ENCODE measurements at regions not wholly inside any gene's neighbourhood (a gene's known extent, or its start where the extent isn't known, plus 50 kb on each side); places are given as distances from the start of the nearest gene placed in this dataset.
"Not testable (repeated sequence)": the region's sequence is repeated elsewhere in the genome, so short reads cannot be mapped to it uniquely, and the experiment has no call there.

DNA sequence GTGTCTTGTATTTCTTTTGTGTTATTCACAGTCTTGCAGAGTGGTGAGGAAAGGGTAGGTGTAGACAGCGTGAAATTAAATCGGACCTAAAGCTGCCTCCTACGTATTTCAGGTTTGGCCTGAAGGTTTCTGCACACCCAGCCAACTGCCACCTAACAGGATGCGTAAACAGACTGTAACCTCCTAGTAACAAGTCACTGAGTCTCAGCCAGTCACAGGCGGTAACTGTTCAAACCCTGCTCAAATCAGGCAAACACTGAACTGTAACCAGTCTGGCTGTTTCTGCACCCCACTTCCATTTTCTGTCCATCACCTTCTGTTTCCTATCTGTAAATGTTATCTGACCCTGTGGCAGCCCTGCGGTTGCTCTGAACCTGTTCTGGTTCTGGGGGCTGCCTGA is 87.1 kb downstream of the ADAMTS15 start:
- Histone ChIP-seq H3K4me1 (no peaks in the 10 kb centered on the region), H3K4me3 (no peak overlapping the region), H3K27me3 (replicated peaks in 1 of 7) (peaks cover 0 to 15% (median 0%) of the 10 kb centered on the region in 7 donors), H3K36me3 (no peaks in the 10 kb centered on the region), H3K9me3 (no peaks in the 10 kb centered on the region), H3K27ac (no peak overlapping the region)
- 38 to 63% (median 51%) methylated on average over 6 of the region's 6 CpGs for WGBS, 5 donors
- TF ChIP-seq POLR2A (IDR thresholded peaks at IDR 0.05) = no peak
- intact Hi-C loops (cut with DNase I; ENCODE audit: low total_unique reads) = no loop called here
- DNase-seq = no peak

DNA sequence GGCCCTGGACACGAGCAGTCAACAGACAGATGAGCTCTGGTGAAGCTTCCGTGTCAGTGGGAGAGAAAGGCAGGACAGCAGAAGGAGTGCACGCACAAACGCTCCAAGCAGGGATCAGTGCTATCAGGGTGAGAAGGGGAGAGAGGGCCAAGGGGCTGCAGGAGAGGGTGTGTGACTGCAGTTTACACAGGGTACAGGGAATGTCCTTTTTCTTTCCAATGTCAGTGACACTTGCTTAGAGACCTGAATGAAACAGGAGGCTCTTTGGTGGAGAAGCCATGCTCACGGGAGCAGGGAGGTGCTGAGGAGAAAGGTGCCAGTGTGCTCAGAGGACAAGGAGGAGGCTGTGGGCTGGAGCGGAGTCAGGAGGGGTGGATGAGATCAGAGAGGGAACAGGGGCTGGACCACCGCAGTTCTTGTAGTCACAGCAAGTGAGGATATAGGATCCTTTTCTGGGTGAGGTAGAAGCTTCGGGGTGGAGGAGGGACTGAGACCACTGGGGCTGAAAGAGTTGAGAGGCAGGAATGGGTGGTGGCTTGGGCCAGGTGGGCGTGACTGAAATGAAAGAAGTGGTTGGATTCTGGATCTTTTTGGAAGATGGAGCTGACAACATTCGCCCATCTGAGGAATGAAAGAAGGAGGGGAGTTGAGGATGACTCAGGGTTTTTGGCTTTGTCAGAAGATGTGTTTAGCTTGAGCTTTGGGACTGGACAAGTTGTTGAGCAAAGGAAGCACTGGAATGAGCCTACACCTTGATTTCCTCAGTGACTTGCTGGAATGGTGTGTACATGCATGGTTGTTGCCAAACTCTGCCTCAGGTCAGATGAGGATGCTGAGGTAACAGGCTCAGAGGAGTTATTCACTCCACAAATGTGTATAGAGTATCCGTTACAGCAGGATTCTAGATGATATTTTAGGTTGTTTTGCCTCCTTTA is 87.9 kb downstream of the ADAMTS15 start:
- TF ChIP-seq, protein P1, sequence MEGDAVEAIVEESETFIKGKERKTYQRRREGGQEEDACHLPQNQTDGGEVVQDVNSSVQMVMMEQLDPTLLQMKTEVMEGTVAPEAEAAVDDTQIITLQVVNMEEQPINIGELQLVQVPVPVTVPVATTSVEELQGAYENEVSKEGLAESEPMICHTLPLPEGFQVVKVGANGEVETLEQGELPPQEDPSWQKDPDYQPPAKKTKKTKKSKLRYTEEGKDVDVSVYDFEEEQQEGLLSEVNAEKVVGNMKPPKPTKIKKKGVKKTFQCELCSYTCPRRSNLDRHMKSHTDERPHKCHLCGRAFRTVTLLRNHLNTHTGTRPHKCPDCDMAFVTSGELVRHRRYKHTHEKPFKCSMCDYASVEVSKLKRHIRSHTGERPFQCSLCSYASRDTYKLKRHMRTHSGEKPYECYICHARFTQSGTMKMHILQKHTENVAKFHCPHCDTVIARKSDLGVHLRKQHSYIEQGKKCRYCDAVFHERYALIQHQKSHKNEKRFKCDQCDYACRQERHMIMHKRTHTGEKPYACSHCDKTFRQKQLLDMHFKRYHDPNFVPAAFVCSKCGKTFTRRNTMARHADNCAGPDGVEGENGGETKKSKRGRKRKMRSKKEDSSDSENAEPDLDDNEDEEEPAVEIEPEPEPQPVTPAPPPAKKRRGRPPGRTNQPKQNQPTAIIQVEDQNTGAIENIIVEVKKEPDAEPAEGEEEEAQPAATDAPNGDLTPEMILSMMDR (IDR thresholded peaks at IDR 0.05 in 8 of 11, conservative IDR thresholded peaks at IDR 0.05 in 3 of 11) = no peak
- TF ChIP-seq POLR2AphosphoS5 (IDR thresholded peaks at IDR 0.05) = no peak
- TF ChIP-seq POLR2A (IDR thresholded peaks at IDR 0.05) = no peak
- no peak overlapping the region for H3K27ac ChIP-seq
- WGBS, 5 donors = 77 to 92% (median 83%) methylated on average over 11 of the region's 11 CpGs
- no peak overlapping the region for H3K4me3 ChIP-seq
- H3K4me1 ChIP-seq = no peaks in the 10 kb centered on the region
- no peaks in the 10 kb centered on the region for H3K36me3 ChIP-seq
- DNase-seq = no peak
- H3K27me3 ChIP-seq (replicated peaks in 1 of 7) = peaks cover 0 to 15% (median 0%) of the 10 kb centered on the region in 7 donors
- H3K9me3 ChIP-seq = no peaks in the 10 kb centered on the region
- intact Hi-C loops (cut with DNase I; ENCODE audit: low total_unique reads) = no loop called here

DNA sequence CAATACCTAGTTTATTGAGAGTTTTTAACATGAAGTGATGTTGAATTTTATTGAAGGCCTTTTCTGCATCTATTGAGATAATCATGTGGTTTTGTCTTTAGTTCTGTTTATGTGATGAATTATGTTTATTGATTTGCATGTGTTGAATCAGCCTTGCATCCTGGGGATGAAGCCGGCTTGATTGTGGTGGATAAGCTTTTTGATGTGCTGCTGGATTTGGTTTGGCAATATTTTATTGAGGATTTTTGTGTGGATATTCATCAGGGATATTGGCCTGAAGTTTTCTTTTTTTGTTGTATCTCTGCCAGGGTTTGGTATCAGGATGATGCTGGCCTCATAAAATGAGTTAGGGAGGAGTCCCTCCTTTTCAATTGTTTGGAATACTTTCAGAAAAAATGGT is 91.2 kb downstream of the ADAMTS15 start:
- H3K27me3 ChIP-seq (replicated peaks in 1 of 7) = peaks cover 0 to 24% (median 0%) of the 10 kb centered on the region in 7 donors
- DNase-seq; intact Hi-C loops (cut with DNase I; ENCODE audit: low total_unique reads); H3K4me3 ChIP-seq; H3K27ac ChIP-seq; H3K36me3 ChIP-seq; H3K4me1 ChIP-seq; H3K9me3 ChIP-seq: not testable (repeated sequence)
- WGBS, 5 donors = 84 to 97% (median 91%) methylated on average over 1 of the region's 1 CpG

DNA sequence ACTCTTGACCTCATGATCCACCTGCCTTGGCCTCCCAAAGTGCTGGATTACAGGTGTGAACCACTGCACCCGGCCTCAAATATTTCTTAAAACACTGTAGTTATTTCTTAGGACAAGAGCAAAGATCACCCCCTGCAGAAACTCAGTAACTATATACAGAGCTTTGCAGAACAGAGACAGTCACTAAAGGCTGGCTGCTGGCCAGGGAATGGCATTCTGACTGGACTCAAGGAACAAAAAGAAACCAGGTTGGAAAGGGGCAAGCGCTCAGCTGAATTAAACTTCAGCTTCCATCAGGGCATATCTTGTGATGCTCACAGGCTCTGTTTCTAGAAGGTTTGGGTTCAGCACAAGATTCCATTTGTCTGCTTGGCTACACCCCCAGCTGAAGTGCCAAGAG is 95.8 kb downstream of the ADAMTS15 start:
- TF ChIP-seq, protein P1 (IDR thresholded peaks at IDR 0.05 in 8 of 11, conservative IDR thresholded peaks at IDR 0.05 in 3 of 11) = no peak
- no peak for TF ChIP-seq POLR2A (IDR thresholded peaks at IDR 0.05)
- no peak for TF ChIP-seq POLR2AphosphoS5 (IDR thresholded peaks at IDR 0.05)
- no peaks in the 10 kb centered on the region for H3K9me3 ChIP-seq
- H3K36me3 ChIP-seq = no peaks in the 10 kb centered on the region
- H3K27me3 ChIP-seq (replicated peaks in 1 of 7) = peaks cover 0 to 25% (median 0%) of the 10 kb centered on the region in 7 donors
- 84 to 97% (median 94%) methylated on average over 2 of the region's 2 CpGs for WGBS, 5 donors
- DNase-seq = no peak
- intact Hi-C loops (cut with DNase I; ENCODE audit: low total_unique reads) = no loop called here
- no peaks in the 10 kb centered on the region for H3K4me1 ChIP-seq
- H3K4me3 ChIP-seq = no peak overlapping the region
- H3K27ac ChIP-seq = no peak overlapping the region

DNA sequence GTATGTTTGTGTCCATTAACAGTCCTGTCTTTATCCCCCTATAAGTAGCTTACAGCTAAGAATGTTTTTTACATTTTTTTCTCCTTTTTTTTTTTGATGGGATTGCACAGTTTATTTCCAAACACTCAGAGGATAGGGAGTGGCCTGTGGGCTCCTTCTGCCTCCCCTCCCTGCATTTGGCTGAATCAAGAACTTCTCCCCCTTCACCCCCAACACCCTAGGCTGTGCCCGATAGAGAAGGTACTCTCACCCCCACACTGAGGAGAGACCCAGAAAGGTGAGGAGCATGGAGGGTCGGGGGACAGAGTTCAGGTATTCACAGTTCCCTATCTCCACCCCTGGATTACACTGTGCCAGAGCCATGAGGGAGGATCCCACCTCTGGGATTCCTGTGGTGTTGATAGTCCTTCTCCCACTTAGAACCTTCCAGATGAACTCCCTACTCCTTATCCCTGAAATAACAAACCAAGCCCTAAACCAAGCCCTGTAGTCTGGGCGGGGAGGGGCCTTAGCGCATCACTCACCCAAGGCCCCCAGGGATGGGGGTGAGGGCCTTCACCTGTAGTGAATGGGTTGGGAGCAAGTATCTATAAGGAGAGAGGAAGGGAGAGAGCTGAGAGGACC is 97.1 kb downstream of the ADAMTS15 start:
- no peaks in the 10 kb centered on the region for H3K36me3 ChIP-seq
- no peak for DNase-seq
- 77 to 92% (median 84%) methylated on average over 4 of the region's 4 CpGs for WGBS, 5 donors
- H3K4me3 ChIP-seq = no peak overlapping the region
- TF ChIP-seq, protein P1 (IDR thresholded peaks at IDR 0.05 in 8 of 11, conservative IDR thresholded peaks at IDR 0.05 in 3 of 11) = no peak
- TF ChIP-seq POLR2A (IDR thresholded peaks at IDR 0.05) (no peak), POLR2AphosphoS5 (IDR thresholded peaks at IDR 0.05) (no peak)
- H3K4me1 ChIP-seq = no peaks in the 10 kb centered on the region
- peaks cover 0 to 25% (median 0%) of the 10 kb centered on the region in 7 donors for H3K27me3 ChIP-seq (replicated peaks in 1 of 7)
- no peak overlapping the region for H3K27ac ChIP-seq
- intact Hi-C loops (cut with DNase I; ENCODE audit: low total_unique reads) = no loop called here
- H3K9me3 ChIP-seq = no peaks in the 10 kb centered on the region

All from spleen (tissue), 11 donors.